MV-4-11 (cell line): ENCODE measurements at regions not wholly inside any gene's neighbourhood (a gene's known extent, or its start where the extent isn't known, plus 50 kb on each side); places are given as distances from the start of the nearest gene placed in this dataset.

Source experiments
- DNase-seq: peaks from one replicate; lab custom pipeline; 2025; lab: John Stamatoyannopoulos, UW

DNA sequence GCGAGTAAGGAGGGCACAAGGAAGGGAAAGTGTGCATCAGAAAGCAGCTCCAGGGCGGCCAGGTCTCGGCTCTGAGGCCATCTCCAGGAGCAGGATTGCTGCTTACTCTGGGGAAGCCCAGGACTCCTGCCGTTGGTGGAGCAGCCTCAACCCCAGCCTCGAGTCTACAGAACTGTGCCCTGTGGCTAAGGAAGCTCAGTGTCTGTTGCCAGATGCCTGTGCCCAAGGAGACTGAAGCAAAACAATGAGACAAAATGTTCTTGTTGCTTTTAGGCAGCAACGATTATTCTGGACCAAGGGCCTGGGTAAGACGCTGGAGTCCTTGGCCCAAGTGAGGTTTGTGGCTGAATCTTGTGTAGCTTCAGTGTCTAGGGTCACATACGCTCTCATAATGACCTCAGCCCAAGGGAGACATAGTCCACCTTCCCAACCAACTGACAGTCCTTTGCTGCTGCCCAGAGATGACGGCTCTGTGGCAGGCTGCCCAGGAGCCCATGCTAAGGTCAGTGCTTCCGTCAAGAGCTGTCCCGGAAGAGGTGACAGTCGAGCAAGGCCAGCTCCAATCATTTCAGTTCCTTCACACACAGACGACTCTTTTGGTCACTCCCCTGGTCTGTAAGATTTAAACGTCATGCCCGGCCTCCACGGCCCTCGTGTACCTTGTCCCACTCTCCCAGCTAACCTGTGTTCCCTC, 223.8 kb downstream of the TTC32 start:
- DNase-seq = no peak

DNA sequence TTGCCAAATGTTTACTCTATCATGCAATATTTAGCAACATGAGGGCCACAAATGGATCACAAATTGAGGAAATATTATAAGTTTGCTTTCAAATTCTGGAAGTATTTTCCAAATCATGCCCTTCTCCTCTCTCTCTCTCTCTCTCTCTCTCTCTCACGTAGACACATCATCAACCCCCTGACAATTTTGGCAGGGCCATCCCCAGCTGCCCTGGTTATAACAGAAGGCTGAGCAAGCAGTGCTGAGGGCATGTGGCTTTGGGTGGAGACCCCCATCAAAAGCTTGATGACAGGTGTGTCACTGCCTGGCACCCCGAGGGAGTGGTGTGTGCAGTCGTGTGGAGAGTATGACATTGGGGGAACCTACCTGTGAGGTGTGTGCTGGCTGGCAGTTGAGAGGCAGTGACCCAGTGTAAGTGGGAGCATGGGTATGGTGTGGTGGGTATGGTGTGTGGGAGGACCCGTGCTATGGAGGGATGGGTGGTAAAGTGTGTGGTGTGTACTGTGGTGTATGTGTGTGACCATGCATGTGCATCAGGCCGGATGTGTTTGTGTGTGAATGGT, 224.5 kb downstream of the TTC32 start:
- no peak for DNase-seq

DNA sequence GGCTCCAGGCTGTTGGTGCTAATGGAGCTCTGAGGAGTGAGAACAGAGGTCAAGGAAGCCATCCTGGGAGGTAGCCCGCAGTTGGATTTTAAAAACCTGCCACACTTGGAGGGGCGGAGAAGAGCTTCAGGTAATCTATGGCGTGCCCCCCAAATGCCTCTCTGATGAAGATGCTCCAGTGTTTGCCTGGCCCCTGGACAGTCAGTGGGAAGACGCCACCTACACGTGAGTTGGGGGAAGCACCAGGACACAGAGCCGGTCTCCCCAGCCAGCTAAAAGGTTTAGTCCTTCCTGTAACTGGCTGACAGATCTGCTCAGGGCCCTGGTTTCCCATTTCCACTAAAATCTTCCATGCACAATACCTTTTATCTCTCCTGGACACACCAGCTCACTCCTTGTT, 225.0 kb downstream of the TTC32 start:
- no peak for DNase-seq

DNA sequence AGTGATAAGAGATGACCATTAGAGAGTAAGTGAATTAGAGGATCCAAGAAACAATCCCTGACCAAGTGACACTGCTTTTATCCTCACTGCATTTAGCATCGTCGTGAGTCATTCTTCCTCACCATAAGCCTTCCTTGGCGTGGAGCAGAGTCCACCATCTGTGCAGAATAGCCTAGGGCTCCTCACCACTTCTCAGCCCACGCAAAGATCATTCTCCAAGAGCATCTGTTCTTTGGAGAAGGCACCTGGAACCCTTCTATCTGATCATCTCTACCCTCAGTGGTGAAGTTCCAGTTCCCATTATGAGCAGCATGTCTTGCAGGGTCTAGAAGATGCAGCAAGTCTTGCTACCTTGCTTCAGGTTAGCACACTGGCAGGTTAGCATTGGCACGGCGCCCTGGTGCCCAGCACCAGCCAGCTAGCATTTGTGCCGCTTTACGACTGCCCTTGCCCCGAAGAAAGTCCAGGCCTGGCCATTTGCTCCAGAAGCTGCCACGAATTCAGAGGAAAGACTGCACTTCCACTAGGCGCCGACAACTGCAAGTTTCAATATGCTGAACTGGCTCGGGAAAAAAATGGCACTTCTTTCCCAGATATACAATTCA, 225.8 kb downstream of the TTC32 start:
- DNase-seq = no peak

DNA sequence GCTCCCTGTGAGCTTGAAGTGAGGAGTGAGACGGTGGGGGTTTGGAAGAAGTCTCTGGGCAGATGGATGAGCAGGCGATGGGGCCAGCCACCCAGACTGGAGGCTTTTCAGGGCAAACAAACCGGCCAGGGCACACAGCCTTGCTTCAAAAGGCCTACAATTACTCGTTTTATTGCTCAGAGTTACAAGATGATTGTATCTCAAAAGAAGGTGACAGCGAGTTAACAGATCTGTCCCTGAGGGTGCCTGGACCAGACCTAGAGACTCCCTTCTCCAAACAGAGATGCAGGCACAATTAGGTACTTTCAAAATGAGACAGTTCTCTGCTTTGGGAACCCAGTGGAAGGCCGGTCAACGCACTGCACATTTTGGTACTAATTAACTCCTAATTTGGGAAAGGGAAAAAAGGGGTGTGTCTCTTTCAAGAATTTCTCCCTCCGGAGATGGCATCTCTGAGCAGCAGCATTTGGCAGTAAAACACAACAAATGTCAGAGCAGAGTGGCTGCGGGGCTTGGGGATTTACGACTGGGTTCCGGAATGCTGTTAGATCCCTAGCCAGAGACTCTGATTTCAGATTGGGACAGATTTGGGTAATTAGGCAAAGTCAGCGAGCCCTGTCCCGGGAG, 226.7 kb downstream of the TTC32 start:
- no peak for DNase-seq

DNA sequence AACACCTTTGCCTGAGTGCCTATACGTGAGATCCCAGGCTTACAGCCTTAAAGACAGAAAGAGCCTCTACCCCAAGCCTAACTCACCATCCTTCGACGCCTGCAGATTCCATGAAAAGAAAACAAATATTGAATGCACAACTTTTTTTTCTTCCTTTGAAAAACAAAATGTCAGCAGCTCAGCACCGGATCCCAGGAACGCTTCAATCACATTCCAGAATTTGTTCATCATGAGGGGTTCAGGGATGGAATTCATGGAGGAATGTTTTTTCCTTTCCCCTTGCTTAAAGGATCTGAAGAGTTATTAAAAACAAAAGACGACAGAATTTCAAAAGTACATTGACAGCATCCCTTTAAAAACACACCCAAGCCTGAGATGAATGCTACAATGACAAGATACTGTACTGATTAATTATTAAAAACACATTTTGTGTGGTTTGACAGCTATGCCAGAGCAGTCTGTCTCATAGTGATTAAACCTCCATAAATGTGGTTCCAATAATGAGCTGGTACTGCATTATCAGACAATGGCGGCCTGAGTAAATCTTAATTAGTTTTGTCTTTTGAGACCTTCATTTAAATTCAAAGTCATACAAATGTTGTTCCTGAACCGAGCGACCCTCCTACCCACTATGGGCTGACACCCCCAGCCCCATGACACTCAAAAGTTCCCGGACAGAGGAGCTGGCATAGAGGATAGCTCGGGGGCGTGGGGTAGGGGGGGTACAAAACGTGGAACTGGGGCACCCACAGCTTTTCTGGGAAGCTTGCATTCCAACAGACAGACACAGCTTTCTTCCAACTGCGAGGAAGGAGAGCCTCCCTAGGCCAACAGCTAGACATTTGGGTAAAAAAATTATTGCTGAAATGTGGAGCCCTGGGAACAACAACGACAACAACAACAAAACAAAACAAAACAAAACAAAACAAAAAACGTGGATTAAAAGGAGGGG, 227.5 kb downstream of the TTC32 start:
- DNase-seq = no peak

DNA sequence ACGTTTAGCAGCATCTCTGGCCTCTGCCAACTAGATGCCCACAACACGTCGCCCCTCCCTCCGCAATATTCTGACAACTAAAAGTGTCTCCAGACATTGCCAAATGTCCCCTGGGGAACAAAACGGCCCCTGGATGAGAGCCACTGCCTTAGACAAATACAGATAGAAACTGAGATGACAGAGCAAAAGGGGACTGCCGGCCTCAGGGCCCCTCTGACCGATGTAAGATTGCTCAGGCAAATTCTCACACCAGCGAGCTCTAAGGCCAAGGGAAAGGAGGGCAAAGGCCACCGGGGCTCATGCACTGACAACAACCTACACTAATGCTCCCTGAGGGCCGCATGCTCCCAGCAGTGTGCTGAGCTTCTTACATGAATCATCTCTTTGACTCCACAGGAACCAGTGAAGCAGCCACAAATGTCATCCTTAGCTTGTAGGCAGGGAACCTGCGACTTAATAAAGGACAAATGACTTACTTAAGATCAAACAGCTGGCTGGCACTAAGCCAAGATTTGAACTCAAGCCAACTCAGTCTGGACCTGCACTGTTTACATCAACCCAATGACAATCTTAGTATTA, 228.5 kb downstream of the TTC32 start:
- DNase-seq = no peak

DNA sequence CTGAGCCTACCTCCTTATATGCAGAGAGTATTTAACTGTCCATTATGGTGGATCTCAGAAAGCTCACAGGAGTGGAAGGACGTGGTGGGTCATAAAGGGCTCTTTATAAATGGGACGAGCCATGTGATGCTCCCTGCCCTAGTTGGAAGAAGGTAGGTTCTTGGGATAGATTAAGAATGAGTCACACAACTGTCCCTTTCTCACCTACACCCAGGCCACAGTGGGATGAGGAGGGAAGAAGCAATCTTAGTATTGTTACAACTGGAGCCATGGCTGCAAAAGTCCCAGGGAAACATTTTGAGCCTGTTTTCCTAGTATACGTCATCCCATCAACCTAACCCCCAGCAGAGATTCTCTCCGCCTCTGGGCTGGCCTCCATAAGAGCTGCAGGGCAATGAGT, 229.9 kb downstream of the TTC32 start:
- no peak for DNase-seq

DNA sequence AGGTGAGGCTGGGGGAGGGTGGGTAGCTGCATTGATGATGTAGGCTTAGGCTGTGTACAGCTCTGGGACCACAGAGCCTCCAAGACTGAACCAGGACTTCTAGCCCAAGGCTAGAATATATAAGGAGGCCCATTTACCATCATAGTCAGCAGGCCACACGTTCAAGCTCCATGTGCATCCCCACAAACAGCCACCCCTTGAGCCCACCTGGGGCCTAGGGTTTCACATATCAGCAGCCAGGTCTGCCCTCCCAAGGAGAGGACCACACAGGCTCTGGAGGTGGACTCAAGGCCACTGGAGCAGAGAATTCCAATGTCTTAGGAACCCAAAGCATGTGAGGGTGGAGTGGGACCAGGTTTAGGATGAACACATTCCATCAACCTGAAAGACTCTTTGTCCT, 230.5 kb downstream of the TTC32 start:
- DNase-seq = no peak

DNA sequence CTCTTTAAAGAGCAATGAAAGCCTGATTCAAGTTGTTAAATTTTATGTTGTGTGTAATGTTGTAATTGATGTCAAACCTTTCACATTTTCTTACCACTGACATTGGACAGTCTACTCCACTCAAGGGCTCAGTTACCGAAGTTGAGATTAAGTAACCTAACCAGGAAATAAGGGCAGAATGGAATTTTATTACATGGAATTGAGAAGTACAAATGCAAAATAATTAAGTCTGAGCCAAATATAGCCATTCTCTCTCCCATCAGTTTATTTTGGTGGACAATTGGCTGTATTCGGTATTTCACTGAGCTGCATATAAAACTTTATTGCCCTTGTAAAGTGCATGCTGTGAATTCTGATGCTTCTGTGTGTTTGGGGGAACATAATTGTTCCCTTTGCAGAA, 231.5 kb downstream of the TTC32 start:
- no peak for DNase-seq

DNA sequence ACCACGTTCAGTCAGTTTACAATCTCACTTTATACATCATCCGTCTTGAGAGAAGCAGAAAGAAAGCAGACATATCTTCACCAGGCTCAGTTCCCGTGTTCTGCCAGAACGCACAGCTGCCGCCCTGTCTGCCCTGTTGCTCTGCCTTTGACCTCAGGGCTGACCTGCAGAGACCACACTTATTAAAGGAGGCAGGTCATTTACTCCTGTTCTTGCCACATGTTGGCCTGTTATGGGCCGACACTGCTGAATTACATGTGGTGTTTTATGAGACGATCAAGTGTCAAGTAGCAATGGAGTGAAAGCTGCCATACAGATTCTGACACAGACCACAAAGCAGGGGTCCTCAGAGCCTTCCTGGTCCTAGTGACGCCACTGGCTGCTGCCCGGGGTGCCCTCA, 232.2 kb downstream of the TTC32 start:
- no peak for DNase-seq

DNA sequence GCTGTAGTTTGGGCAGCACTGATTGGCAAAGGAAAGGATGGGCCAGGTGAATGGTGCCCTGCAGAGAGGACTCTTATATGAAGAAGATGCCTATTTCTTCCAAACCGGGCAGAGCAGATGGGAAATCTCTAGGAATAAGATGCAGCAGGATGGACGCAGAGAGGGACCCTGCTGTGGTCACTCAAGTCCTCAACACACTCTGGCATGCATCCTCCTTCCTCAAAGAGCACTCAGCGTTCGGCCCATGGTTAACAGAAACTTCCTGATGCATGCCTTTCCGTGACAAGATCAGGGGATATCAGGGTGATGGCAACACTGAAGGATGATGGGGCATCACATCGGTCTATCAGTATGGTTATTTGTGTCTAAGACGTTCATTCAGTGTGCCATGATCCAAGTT, 232.7 kb downstream of the TTC32 start:
- DNase-seq = no peak

DNA sequence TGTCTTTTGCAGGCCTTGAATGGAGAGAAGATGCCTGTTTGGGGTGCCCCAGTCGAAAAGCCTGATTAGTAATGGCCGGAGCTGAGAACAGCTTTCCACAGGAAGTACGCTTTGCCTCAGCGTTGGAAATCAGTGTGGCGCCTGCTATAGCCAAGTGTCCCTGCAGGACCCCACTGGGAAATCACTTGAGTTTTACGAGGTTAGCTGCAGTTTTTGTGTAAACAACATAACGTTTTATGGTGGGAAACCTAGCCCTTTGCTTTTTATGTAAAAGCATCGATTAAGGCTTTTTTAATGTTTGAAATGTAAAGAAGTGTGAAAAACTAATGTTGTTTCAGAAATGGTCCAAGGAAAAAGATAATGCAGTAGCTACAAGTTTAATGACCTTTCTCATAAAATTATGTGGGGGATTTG, 234.2 kb downstream of the TTC32 start:
- DNase-seq = no peak

DNA sequence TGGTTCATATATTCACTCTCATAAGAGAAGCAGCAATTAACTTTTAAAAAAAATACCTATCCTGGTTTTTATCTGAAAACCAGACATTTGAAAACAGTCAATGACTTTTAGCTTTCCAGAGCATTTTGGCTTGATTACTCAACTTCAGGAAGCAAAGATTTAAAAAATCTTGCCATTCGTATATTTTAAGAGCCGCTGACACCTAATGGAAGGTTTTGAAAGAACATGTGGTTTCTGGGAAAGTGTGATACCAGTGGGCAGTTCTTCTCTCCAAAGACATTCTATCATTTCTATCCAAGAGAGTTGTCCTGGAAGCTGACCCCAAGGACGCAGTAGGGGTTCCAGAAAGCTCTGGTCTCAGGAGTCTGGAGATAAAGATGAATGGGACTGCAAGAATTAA, 234.7 kb downstream of the TTC32 start:
- DNase-seq = no peak

DNA sequence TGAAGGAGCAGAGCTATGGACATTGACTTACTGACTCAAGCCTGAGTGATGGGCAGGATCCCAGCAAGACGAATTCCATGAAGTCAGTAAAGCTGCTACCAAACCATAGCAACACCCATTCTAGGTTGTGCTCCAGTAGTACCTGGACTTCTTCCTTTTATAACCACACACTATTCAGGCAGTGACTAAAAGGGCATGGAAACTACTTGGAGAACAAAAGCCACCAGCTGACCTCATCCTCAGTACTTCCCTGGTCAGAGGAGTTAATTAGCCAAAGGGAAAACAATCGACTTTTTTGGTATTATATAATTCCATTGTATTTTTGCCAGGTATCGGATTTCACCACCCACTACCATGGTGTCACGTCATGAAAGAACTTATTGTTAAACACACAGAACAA, 237.1 kb downstream of the TTC32 start:
- DNase-seq = no peak

DNA sequence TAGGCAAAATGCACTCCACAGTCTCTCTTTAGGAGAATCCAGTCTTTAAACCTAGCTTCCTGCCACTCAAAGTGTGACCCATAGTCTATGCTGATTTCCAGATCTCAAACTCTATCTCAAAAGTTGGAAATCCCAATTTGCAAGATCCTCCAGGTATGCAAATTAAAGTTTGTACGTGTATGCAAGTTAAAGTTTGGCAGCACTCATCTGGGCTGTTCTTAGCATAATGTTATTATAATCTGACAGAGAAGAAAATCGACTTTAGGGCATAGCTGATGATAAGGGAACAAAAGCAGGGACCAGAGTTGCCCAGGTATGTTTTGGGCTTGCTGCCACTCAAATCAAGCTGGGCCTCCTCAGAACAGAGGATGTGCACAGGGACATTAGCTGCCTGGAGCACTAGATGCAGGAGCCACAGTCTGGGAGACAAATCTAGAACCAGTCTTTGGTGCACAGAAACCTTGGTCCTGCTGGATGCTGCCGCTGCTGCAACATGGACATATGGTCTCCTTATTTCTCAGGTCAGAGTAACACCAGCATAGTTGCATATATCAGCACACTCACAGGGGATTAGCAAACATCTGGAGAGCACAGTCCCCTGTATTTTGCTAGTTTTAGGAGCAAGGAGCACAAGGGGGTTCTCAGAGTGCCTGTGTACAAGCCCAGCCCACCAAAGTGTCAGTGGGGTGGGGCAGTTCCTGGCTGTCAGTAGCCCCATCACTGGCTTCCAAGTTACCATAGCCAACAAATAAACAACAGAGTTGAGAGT, 242.6 kb downstream of the TTC32 start:
- DNase-seq = no peak

DNA sequence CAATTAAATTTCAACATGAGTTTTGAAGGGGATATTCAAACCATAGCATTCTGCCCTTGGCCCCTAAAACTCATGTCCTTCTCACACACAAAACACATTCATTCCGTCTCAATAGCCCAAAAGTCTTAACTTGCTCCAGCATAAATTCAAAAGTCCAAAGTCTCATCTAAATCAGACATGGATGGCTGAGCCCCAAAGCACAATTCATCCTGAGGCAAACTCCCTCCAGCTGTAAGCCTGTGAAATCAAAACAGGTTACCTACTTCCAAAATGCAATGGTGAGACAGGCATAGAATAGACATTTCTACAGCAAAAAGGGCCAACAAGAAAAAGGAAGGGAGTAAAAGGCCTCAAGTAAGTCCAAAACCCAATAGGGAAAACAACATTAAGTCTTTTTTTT, 245.8 kb downstream of the TTC32 start:
- no peak for DNase-seq

DNA sequence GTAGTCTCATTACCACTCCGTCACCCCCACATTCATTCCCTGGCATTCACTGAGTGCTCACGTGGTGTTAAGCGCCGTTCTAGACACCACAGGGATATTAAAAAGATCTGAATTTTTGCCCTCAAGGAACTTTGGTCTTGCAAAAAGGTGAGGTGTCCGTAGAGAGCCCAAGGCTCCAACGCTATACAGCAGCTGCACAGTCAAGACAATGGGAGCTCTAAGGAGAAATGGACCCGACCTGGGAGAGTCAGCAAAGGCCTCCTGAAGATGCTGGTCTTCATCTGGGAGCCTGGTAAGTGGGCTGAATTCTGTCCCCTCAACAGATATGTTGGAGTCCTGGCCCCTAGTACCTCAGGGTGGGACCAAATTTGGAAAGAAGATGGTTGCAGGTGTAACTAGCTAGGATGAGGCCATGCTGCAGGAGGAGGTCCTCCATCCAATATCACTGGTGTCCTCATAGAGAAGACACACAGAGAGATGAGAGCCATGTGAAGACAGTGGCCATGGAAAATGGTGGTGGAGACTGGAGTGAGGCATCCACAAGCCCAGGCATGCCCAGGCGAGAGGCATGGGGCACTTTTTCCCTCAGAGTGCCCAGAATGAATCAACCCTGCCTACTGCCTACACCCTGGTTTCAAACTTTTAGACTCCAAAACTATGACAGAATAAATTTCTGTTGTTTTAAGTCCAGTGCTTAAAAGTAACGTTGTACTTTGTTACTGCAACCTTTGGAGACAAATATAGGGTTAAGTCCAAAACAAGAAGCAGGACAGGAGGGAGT, 247.3 kb downstream of the TTC32 start:
- no peak for DNase-seq

DNA sequence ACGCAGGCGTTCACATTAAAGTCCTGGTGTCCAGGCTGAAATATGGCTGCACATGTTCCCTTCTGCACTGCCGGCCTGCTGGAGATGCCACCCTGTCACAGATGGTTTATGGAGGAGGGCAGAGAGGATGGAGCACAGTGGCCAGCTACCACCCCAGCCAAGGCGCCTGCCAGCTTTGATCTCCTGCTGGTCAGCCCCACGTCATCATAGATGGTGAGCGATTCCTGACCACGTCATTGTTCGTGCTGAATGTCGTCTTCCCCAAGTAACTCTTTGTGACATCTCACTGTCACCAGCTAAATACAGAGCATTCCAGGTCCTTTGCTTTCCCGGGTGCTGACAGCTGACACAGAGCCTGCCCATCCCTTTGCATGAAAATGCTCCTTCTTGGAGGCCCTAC, 248.3 kb downstream of the TTC32 start:
- no peak for DNase-seq

DNA sequence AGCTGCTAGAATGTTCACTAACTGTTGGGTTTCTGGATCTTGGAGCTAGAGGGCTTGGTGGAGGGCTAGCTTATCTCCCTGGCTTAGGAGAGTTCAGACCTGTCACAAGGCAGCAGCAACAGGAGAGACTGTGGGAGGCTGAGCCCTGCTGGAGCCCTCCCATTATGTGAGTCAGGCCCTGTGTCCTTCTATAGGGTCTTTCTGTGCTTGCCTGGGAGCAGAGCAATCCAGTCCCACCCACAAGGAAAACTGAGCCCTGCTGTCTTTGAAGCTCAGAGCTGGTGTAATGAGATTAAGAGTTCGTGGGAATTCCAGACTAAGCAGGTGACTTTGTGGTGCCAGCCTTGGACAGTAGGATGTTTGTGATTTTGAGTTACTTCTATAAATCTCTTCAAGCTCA, 249.0 kb downstream of the TTC32 start:
- DNase-seq = no peak
